ENCODE measurements at regions not wholly inside any gene's neighbourhood (a gene's known extent, or its start where the extent isn't known, plus 50 kb on each side); places are given as distances from the start of the nearest gene placed in this dataset.

DNA sequence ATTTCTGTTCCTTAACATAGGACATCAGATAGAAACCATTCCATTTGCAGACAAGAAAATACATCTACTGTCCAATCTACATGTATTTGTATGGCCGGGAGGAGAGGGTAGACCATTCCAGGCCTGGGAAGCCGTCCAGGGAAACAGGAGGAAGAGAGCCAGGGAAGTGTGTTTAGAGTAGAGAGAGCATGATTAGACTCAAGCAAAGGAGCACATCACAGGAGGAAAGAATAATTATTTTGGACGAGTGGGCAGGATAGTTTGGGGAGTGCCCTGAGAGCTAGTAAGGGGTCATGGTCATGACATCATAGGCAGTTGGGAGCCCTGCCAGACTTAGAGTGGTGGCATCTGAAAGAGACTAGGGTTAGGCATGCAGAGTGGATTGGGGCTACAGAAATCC is 250.0 kb downstream of the HIVEP2 start:
- Histone ChIP-seq H3K4me3 (ENCODE audit: insufficient read depth, low read length, poor library complexity, severe bottlenecking) (no peak overlapping the region), H3K79me2 (ENCODE audit: insufficient read depth, low read length) (no peaks in the 10 kb centered on the region), H3K27ac (ENCODE audit: low read depth, low read length) (no peak overlapping the region), H3K27me3 (ENCODE audit: low read length) (no peaks in the 10 kb centered on the region), H3K9ac (ENCODE audit: low read length) (no peak overlapping the region), H3K36me3 (ENCODE audit: low read length) (no peaks in the 10 kb centered on the region), H3F3A (ENCODE audit: insufficient read depth) (no peaks in the 10 kb centered on the region), H2AFZ (ENCODE audit: low read depth, low read length, severe bottlenecking) (no peak overlapping the region), H3K9me2 (replicated peaks; ENCODE audit: insufficient read depth, low read length) (no peaks in the 10 kb centered on the region), H3K9me3 (ENCODE audit: insufficient read depth, low read length) (no peaks in the 10 kb centered on the region), H4K20me1 (ENCODE audit: low read depth, low read length) (no peaks in the 10 kb centered on the region), H3K4me2 (ENCODE audit: low read depth, low read length, poor library complexity, severe bottlenecking) (no peak overlapping the region)
- TF ChIP-seq, protein P1, sequence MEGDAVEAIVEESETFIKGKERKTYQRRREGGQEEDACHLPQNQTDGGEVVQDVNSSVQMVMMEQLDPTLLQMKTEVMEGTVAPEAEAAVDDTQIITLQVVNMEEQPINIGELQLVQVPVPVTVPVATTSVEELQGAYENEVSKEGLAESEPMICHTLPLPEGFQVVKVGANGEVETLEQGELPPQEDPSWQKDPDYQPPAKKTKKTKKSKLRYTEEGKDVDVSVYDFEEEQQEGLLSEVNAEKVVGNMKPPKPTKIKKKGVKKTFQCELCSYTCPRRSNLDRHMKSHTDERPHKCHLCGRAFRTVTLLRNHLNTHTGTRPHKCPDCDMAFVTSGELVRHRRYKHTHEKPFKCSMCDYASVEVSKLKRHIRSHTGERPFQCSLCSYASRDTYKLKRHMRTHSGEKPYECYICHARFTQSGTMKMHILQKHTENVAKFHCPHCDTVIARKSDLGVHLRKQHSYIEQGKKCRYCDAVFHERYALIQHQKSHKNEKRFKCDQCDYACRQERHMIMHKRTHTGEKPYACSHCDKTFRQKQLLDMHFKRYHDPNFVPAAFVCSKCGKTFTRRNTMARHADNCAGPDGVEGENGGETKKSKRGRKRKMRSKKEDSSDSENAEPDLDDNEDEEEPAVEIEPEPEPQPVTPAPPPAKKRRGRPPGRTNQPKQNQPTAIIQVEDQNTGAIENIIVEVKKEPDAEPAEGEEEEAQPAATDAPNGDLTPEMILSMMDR (IDR thresholded peaks at IDR 0.05; ENCODE audit: insufficient read depth, low read length, poor library complexity, severe bottlenecking) = no peak
- no peak for TF ChIP-seq EZH2phosphoT487 (conservative IDR thresholded peaks at IDR 0.05; ENCODE audit: low read length)

DNA sequence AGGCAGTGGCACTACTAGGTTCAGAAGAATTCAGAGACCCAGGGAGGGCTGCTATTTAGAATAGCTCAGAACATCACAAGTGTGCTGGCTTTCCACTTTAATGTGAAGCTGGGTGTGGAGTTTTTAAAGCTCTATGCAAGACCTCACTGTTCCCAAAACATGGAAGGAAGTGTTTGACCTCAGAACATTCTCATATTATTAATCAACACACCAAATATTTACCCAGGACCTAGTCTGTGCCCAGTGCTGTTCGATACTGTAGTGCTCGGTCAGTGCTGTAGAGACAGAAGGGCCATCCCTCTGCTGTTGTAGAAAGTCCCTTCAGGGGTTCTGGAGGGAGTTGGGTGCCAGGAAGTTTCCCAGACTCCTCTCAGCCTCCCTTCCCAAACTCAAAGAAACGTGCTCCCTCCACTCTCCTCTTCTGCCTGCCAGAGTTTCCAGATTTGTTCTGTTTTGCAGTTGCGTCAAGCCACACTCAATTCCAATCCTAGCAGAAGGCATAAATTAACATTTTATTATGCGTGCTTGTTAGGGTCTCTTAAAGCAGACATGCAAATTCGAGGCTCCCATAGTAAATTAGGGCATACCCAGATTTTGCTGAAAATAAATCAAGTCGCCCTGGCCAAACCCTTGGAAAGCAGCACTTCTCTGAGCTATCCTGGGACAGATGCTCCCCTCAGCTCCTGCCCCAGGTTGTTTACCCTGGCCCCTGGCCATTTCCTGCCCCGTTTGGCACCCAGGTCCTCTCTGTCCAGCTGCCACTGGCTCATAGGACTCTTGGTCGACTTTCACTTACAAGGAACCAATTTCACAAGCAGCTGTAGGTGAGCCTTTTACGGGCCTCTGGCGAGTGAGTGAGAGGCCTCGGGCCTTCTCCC is 248.6 kb downstream of the HIVEP2 start:
- TF ChIP-seq, protein P1 (IDR thresholded peaks at IDR 0.05; ENCODE audit: insufficient read depth, low read length, poor library complexity, severe bottlenecking) = no peak
- TF ChIP-seq EZH2phosphoT487 (conservative IDR thresholded peaks at IDR 0.05; ENCODE audit: low read length) = no peak
- Histone ChIP-seq H3K36me3 (ENCODE audit: low read length) (no peaks in the 10 kb centered on the region), H3K27ac (ENCODE audit: low read depth, low read length) (no peak overlapping the region), H3K9me2 (replicated peaks; ENCODE audit: insufficient read depth, low read length) (no peaks in the 10 kb centered on the region), H4K20me1 (ENCODE audit: low read depth, low read length) (no peaks in the 10 kb centered on the region), H3K9me3 (ENCODE audit: insufficient read depth, low read length) (no peaks in the 10 kb centered on the region), H3K4me3 (ENCODE audit: insufficient read depth, low read length, poor library complexity, severe bottlenecking) (no peak overlapping the region), H3K9ac (ENCODE audit: low read length) (no peak overlapping the region), H2AFZ (ENCODE audit: low read depth, low read length, severe bottlenecking) (no peak overlapping the region), H3F3A (ENCODE audit: insufficient read depth) (no peaks in the 10 kb centered on the region), H3K27me3 (ENCODE audit: low read length) (no peaks in the 10 kb centered on the region), H3K4me2 (ENCODE audit: low read depth, low read length, poor library complexity, severe bottlenecking) (no peak overlapping the region), H3K79me2 (ENCODE audit: insufficient read depth, low read length) (no peaks in the 10 kb centered on the region)

DNA sequence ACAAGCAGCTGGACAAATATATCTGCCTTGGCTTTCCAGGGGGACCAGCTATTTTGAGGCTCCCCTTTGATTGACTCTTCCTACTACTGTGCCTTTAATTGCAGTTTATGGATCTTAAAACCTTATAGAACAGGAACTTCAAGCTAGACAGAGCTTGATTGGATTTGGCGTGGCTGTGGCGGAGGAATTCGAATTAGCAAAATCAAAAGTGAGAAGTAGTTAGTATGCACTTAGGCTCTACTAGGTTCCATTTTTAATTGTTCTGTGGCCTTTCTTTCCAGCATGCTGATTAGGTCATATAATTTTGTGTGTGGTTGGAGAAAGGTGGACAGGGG is 248.0 kb downstream of the HIVEP2 start:
- Histone ChIP-seq H3F3A (ENCODE audit: insufficient read depth) (no peaks in the 10 kb centered on the region), H3K9me3 (ENCODE audit: insufficient read depth, low read length) (no peaks in the 10 kb centered on the region), H3K36me3 (ENCODE audit: low read length) (no peaks in the 10 kb centered on the region), H2AFZ (ENCODE audit: low read depth, low read length, severe bottlenecking) (no peak overlapping the region), H3K4me3 (ENCODE audit: insufficient read depth, low read length, poor library complexity, severe bottlenecking) (no peak overlapping the region), H3K79me2 (ENCODE audit: insufficient read depth, low read length) (no peaks in the 10 kb centered on the region), H3K27me3 (ENCODE audit: low read length) (no peaks in the 10 kb centered on the region), H3K27ac (ENCODE audit: low read depth, low read length) (no peak overlapping the region), H3K9me2 (replicated peaks; ENCODE audit: insufficient read depth, low read length) (no peaks in the 10 kb centered on the region), H3K4me2 (ENCODE audit: low read depth, low read length, poor library complexity, severe bottlenecking) (no peak overlapping the region), H3K9ac (ENCODE audit: low read length) (no peak overlapping the region), H4K20me1 (ENCODE audit: low read depth, low read length) (no peaks in the 10 kb centered on the region)
- TF ChIP-seq, protein P1 (IDR thresholded peaks at IDR 0.05; ENCODE audit: insufficient read depth, low read length, poor library complexity, severe bottlenecking) = no peak
- no peak for TF ChIP-seq EZH2phosphoT487 (conservative IDR thresholded peaks at IDR 0.05; ENCODE audit: low read length)
